SK-N-SH (cell line): ENCODE measurements at regions not wholly inside any gene's neighbourhood (a gene's known extent, or its start where the extent isn't known, plus 50 kb on each side); places are given as distances from the start of the nearest gene placed in this dataset.

Source experiments
- CTCF ChIA-PET: fragments of 300-600, 350-600 bp; formaldehyde crosslinking; extraction: SDS; loops from one replicate; lab custom pipeline; 2021; lab: Yijun Ruan, JAX
- POLR2A ChIA-PET: fragments of 350-600 bp; sonication (Branson Sonifier 250); formaldehyde crosslinking; extraction: SDS; loops from one replicate; lab custom pipeline; 2020; ENCODE audit warnings: antibody characterized with exemption, inconsistent platforms; lab: Yijun Ruan, JAX
- DNase-seq: peaks from one replicate; pipeline ENCODE4 v3.0.0; 2012
- H2AFZ ChIP-seq: fragments of 200-600 bp; sonication (generic); 2 replicates; pipeline ENCODE4 v1.8.1; 2016; ENCODE audit warnings: antibody characterized with exemption, mild to moderate bottlenecking, low read depth
- H3F3A ChIP-seq: fragments of 200-600 bp; sonication (generic); replicated peaks from 2 replicates; pipeline ENCODE3; 2016; ENCODE audit warnings: antibody characterized with exemption, mild to moderate bottlenecking; ENCODE audit not compliant: insufficient read depth
- H3K27ac ChIP-seq, 2 experiments: fragments of 200-500 bp in 1 of 2; fragments of 200-600 bp in 1 of 2; sonication (Bioruptor generic) in 1 of 2; sonication (generic), shearing (Covaris generic) in 1 of 2; 2 replicates each; pipeline versions ENCODE4 v1.5.1 to v1.6.1; 2014 to 2016; ENCODE audit warnings: low read depth in 2 of 2, inconsistent platforms in 1 of 2, low read length in 1 of 2, mild to moderate bottlenecking in 1 of 2, mixed read lengths in 1 of 2
- H3K27me3 ChIP-seq: fragments of 200-600 bp; sonication (generic), shearing (Covaris generic); 2 replicates; pipeline ENCODE4 v1.6.1; 2016; ENCODE audit warnings: mixed run types; ENCODE audit not compliant: insufficient read depth
- H3K36me3 ChIP-seq, 2 experiments: fragments of 200-500 bp in 1 of 2; fragments of 200-600 bp in 1 of 2; sonication (Bioruptor generic) in 1 of 2; sonication (generic) in 1 of 2; replicated peaks in 1 of 2; 2 replicates each; pipeline versions ENCODE3 to v1.5.1; 2014 to 2016; ENCODE audit warnings: low read length in 1 of 2, mild to moderate bottlenecking in 1 of 2; ENCODE audit not compliant: insufficient read depth in 2 of 2, control insufficient read depth in 1 of 2
- H3K4me1 ChIP-seq, 2 experiments: fragments of 200-500 bp in 1 of 2; fragments of 200-600 bp in 1 of 2; sonication (Bioruptor generic) in 1 of 2; sonication (generic), shearing (Covaris generic) in 1 of 2; 2 replicates each; pipeline versions ENCODE4 v1.5.1 to v1.6.1; 2014 to 2016; ENCODE audit warnings: low read depth in 1 of 2, low read length in 1 of 2, mixed run types in 1 of 2; ENCODE audit not compliant: insufficient read depth in 2 of 2, control insufficient read depth in 1 of 2
- H3K4me2 ChIP-seq: fragments of 200-600 bp; sonication (generic), shearing (Covaris generic); 2 replicates; pipeline ENCODE4 v1.6.1; 2017; ENCODE audit warnings: mixed run types
- H3K4me3 ChIP-seq, 2 experiments: fragments of 200-500 bp in 1 of 2; fragments of 200-600 bp in 1 of 2; sonication (Bioruptor generic) in 1 of 2; sonication (generic), shearing (Covaris generic) in 1 of 2; 2 replicates each; pipeline versions ENCODE4 v1.5.1 to v1.8.1; 2014 to 2016; ENCODE audit warnings: low read depth in 2 of 2, inconsistent platforms in 1 of 2, low read length in 1 of 2, mild to moderate bottlenecking in 1 of 2, mixed read lengths in 1 of 2, moderate library complexity in 1 of 2
- H3K79me2 ChIP-seq: fragments of 200-600 bp; sonication (generic); 2 replicates; pipeline ENCODE4 v1.8.1; 2017; ENCODE audit warnings: mild to moderate bottlenecking; ENCODE audit not compliant: insufficient read depth
- H3K9ac ChIP-seq: fragments of 200-600 bp; sonication (generic); 2 replicates; pipeline ENCODE4 v1.6.1; 2017; ENCODE audit warnings: mixed run types
- H3K9me2 ChIP-seq: fragments of 200-600 bp; sonication (generic); 2 replicates; pipeline ENCODE4 v1.6.1; 2017; ENCODE audit warnings: mixed run types
- H3K9me3 ChIP-seq: fragments of 200-600 bp; sonication (generic); 2 replicates; pipeline ENCODE4 v1.6.1; 2017; ENCODE audit warnings: mixed run types, mild to moderate bottlenecking, moderate library complexity
- H4K20me1 ChIP-seq: fragments of 200-600 bp; sonication (generic); 2 replicates; pipeline ENCODE4 v1.6.1; 2017; ENCODE audit warnings: mild to moderate bottlenecking, mixed run types; ENCODE audit not compliant: insufficient read depth
- CHD2 ChIP-seq: fragments of 150-350 bp; IDR thresholded peaks from 2 replicates; pipeline ENCODE4 v1.6.1; 2018; ENCODE audit warnings: low read length; ENCODE audit not compliant: partially characterized antibody
- EZH2phosphoT487 ChIP-seq: fragments of 200-600 bp; sonication (generic); IDR thresholded peaks from 2 replicates; pipeline ENCODE4 v1.6.1; 2017; ENCODE audit warnings: low read depth, mixed run types, mild to moderate bottlenecking, antibody characterized with exemption, moderate library complexity, borderline replicate concordance
- FOSL2 ChIP-seq: IDR thresholded peaks from 2 replicates; pipeline ENCODE4 v1.4.0; 2012; ENCODE audit warnings: low read depth, mild to moderate bottlenecking, moderate library complexity, borderline replicate concordance
- MEF2A ChIP-seq: IDR thresholded peaks from 2 replicates; pipeline ENCODE4 v1.4.0; 2012; ENCODE audit warnings: low read depth, borderline replicate concordance
- MXI1 ChIP-seq: IDR thresholded peaks from 2 replicates; pipeline ENCODE4 v1.6.1; 2012; ENCODE audit warnings: mild to moderate bottlenecking, low read depth, low read length, improper control_type of control experiment
- NFIC ChIP-seq: IDR thresholded peaks from 2 replicates; pipeline ENCODE4 v1.4.0; 2012; ENCODE audit warnings: borderline replicate concordance
- NRF1 ChIP-seq: IDR thresholded peaks from 2 replicates; pipeline ENCODE4 v1.6.1; 2012; ENCODE audit warnings: low read depth, mild to moderate bottlenecking, low read length
- RAD21 ChIP-seq: IDR thresholded peaks from 2 replicates; pipeline ENCODE4 v1.6.1; 2012; ENCODE audit warnings: mild to moderate bottlenecking, low read length
- RCOR1 ChIP-seq: fragments of 150-350 bp; IDR thresholded peaks from 2 replicates; pipeline ENCODE4 v1.6.1; 2017; ENCODE audit warnings: antibody characterized with exemption, low read length
- REST ChIP-seq: IDR thresholded peaks from 2 replicates; pipeline ENCODE4 v1.6.1; 2012; ENCODE audit warnings: mild to moderate bottlenecking, low read depth, low read length, moderate library complexity
- RXRA ChIP-seq: IDR thresholded peaks from 2 replicates; pipeline ENCODE4 v1.4.0; 2012; ENCODE audit warnings: low read depth, mild to moderate bottlenecking, borderline replicate concordance
- SIN3A ChIP-seq: IDR thresholded peaks from 2 replicates; pipeline ENCODE4 v1.6.1; 2012; ENCODE audit warnings: low read depth, mild to moderate bottlenecking, low read length, moderate library complexity, borderline replicate concordance
- TEAD4 ChIP-seq: IDR thresholded peaks from 2 replicates; pipeline ENCODE4 v1.4.0; 2012; ENCODE audit warnings: mild to moderate bottlenecking, borderline replicate concordance; ENCODE audit not compliant: insufficient read depth
- YY1 ChIP-seq: IDR thresholded peaks from 2 replicates; pipeline ENCODE4 v1.4.0; 2012; ENCODE audit warnings: low read depth, mild to moderate bottlenecking
- ZBTB33 ChIP-seq: IDR thresholded peaks from 2 replicates; pipeline ENCODE4 v1.4.0; 2012; ENCODE audit warnings: low read depth, borderline replicate concordance
- WGBS: methylation state at CpG from one replicate; pipeline ENCODE4 v1.1.6; 2017; ENCODE audit warnings: low lambda C conversion rate; 5-methylcytosine and 5-hydroxymethylcytosine counted together
- TF ChIP-seq, protein P1 (sequence below): fragments of 150-350 bp; IDR thresholded peaks from 2 replicates; pipeline ENCODE4 v1.6.1; 2016; ENCODE audit warnings: mild to moderate bottlenecking, low read depth, low read length

- Histone ChIP-seq H3K9me3 (no peaks in the 10 kb centered on the region), H3K27ac (no peak overlapping the region), H3K27me3 (no peaks in the 10 kb centered on the region), H3K36me3 (no peaks in the 10 kb centered on the region), H3K9me2 (no peaks in the 10 kb centered on the region), H2AFZ (no peak overlapping the region), H3K79me2 (no peaks in the 10 kb centered on the region)
- WGBS: 38% methylated on average over 1 of the region's 1 CpG
- CTCF ChIA-PET: no interaction called here
- POLR2A ChIA-PET: no interaction called here
- TF ChIP-seq, protein P1, sequence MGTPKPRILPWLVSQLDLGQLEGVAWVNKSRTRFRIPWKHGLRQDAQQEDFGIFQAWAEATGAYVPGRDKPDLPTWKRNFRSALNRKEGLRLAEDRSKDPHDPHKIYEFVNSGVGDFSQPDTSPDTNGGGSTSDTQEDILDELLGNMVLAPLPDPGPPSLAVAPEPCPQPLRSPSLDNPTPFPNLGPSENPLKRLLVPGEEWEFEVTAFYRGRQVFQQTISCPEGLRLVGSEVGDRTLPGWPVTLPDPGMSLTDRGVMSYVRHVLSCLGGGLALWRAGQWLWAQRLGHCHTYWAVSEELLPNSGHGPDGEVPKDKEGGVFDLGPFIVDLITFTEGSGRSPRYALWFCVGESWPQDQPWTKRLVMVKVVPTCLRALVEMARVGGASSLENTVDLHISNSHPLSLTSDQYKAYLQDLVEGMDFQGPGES: no peak
- TF ChIP-seq CHD2 (no peak), MXI1 (no peak), RXRA (no peak), ZBTB33 (no peak), MEF2A (no peak), RCOR1 (no peak), FOSL2 (no peak), YY1 (no peak), TEAD4 (no peak), REST (no peak), RAD21 (no peak), EZH2phosphoT487 (no peak), NRF1 (no peak), SIN3A (no peak), NFIC (no peak)
- TF ChIP-seq, all 33 proteins: peak for 0
- H3F3A ChIP-seq: no peaks in the 10 kb centered on the region
- DNase-seq: no peak
- no peak overlapping the region for H3K4me3 ChIP-seq
- no peaks in the 10 kb centered on the region for H3K4me1 ChIP-seq
- H3K4me2 ChIP-seq: no peak overlapping the region
- no peaks in the 10 kb centered on the region for H4K20me1 ChIP-seq
- no peak overlapping the region for H3K9ac ChIP-seq
Observed at GRCh38 chr13:50760751-50761150, 82.7 kb downstream of the DLEU7 start.
